T-helper 1 cell treated with Interleukin-12 subunit alpha and Interleukin-12 subunit beta and Interleukin-4 antibody, amounts not matched to agents 30 ng/mL and 1 ng/mL, for 36 hours (primary cell): ENCODE measurements at regions not wholly inside any gene's neighbourhood (a gene's known extent, or its start where the extent isn't known, plus 50 kb on each side); places are given as distances from the start of the nearest gene placed in this dataset.

Source experiments
- intact Hi-C: fragments of 100-400 bp; cut with micrococcal nuclease; formaldehyde crosslinking; loops from one replicate; pipeline ENCODE4 v1.15.1; 2024

DNA sequence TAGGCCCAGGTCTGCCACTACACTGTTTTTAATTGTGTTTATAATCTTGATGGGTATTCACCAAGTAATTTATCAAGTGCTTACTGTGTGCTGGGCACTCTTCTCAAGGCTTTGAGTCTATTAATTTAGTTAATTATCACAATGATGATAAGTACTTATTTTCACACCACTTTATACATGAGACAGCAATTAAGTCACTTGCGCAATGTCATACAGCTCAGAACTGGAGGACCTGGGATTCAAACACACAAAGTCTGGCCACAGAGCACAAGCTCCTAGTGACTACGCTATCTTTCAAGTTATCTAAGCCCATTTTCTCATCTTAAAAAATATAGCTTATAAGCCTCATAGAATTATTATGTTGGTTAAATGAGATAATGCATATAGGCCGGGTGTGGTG lies 85.0 kb downstream of the LLPH start:
- intact Hi-C loops: no loop called here

DNA sequence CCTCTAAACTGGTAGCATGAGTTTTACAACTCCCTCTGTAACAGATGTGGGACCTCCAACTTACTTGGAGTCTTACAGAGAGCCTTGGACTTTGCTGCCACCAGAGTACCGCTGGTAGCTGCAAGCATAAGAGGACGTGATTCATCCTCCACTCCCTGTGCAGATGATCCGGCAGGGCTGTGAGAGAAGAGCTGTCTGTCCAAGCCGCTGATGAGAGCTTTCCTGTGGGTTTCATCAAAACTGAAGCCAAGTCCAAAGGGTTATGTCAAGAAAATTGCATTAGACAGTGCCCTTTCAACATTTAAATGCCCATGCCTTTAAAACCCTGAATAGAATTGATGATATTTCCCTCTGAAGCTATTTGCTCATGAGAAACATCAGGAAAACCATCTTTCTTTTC lies 85.8 kb downstream of the LLPH start:
- intact Hi-C loops: no loop called here

DNA sequence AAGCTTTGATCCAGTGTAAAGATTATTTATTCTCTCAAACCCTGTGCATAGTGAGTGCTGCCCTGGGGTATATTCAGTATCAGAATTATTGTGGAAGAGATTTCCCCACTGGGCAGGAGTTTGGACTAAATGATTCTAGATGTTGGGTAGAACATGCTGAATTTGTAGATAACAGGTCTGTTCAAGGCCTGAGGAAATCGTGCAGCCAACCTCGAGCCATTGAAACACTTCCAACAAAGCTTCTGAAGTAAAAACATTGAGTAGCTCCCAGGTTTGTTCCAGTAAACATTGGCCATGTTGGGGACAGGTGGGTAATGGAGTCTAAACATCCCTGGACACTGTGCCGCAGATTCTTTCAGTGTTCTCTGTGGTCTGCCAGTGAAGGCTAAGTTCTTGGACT lies 87.5 kb downstream of the LLPH start:
- intact Hi-C loops: no loop called here

DNA sequence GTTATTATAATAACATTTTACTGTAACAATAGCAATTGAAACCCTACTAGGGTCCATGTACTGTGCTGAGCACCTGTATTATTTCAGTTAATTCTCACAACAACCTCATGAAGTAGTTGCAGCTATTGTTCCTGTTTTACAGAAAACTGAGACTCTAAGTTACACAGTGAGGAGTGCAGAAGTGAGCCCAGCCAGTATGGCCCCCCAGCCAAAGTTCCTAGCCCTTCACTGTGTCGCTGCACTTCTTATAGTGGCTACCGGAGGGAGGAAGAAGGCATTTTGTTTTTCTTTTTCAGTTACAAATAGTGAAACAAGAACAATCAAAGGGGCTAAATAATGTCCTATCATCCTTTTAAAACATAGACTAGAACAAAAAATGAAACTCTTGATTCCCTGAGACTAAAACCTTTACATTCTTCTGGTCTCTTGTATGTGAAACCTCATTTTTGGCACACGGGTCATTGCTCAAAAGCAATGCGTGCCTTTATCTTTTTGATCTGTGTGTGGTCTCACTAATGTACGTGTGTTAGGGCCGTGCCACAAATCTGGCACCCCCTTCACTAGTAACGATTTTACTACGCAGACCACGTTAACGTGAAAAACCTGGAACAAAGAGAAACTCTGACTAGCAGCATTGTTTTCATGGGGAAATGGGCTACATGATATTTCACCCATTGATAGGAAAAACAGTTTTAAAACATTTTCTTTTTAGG lies 88.7 kb downstream of the LLPH start:
- intact Hi-C loops: no loop called here

DNA sequence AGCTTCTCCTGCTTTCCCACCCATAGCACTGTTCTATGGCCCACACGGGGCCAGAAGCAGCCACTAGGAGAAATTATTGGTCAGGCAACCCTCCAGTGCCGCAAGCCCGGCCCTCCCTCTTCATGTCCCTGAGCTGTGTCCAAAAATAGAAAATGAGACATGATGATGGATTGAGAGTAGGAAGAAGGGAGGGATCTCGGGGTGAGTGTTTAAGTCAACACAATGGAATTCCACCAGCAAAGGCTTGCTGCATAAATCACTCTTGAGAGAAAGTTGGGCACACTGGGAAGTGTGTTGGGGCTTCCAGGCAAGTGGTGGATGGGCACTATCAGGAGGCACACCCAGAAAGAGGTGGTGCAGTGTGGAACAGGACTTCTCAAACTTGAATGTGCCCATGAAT lies 94.2 kb downstream of the LLPH start:
- intact Hi-C loops: no loop called here

DNA sequence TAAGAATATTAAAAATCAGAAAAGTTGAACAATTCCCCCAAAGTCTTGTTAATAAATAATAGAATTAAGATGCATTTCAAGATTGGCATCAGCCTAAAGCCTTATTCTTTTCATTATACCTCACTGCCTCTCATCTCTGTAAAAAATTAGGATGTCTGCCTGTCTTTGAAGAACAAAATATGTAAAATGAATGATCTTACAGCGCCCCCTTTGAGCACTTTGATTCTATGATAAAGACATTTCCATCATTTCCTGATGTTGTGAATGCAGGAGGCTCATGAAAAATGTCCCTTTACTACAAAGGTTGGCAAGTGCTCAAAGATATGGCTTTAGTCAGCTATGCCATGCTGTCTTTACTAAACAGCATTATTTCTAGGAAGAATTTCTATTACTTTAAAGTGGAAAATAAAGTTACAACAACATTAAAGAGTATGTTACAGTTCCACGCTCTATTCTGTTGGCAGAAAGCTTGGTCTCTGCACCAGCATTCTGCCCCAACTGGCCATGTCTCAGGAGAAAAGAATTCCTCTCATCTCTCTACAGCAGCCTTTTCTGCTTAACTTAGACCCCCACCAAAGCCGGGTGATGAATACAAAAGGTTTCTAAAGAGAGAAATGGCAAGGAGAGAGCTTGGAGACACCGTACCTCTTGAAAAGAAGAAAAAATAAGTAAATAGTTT lies 95.1 kb downstream of the LLPH start:
- intact Hi-C loops: loop anchor here (1.0 kb wide), 1 partner anchor 479 kb away; no protein-coding TSS in a partner anchor

DNA sequence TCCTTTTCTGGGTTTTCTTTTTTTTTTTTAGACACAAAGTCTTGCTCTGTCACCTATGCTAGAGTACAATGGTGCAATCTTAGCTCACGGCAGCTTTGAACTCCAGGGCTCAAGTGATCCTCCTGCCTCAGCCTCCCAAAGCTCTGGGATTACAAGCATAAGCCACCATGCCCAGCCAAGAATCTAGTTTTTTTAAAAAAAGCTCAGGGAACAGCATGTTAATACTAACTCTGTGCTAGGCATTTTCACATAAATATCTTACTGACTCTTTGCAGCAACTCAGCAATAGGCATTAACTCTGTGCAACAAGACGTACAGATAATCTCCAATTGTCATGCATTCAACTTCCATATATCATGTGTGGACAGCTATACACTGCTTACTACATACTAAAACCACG lies 97.4 kb downstream of the LLPH start:
- intact Hi-C loops: no loop called here

DNA sequence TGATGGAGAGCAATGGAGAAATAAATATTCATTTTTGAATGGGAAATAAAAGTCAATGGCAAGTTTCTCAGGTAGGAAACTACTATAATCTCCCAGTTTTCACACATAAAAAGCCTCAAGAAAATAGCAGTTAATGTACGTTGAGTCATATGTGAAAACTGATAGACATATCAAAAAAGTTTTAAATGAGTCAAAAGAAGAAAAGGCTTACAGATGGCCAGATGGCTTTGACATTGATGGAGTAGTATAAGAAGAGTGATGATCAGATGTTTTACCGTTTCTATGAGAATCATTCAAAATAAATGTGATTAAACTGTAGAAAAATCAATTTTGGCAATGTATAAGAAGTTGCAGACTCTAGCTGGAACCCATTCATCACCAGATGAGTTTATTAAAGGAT lies 97.8 kb downstream of the LLPH start:
- intact Hi-C loops: no loop called here

DNA sequence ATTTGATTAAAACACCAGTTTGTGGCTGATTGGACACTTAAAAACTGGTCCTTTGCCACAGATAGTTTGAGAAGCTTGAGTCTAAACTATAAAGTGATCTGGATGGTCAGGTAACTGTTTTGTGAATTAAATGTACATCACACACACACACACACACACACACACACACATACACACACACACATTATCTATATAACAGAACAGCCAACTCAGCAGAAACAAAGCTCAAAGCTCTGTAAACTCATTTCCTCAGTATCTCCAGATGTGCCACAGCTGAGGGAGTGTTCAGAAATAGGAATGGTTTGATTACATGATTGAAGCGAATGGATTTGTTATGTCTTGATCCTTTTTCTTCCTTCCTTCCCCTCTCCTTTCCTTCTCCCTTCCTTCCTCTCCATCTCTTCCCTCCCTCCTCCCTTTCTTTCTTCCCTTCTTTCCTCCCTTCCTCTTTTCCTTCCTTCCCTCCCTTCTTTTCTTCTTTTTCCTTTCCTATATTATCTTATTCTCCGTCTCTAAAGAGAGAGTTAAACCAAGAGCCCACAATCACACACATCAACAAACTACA lies 100.3 kb downstream of the LLPH start:
- intact Hi-C loops: no loop called here

DNA sequence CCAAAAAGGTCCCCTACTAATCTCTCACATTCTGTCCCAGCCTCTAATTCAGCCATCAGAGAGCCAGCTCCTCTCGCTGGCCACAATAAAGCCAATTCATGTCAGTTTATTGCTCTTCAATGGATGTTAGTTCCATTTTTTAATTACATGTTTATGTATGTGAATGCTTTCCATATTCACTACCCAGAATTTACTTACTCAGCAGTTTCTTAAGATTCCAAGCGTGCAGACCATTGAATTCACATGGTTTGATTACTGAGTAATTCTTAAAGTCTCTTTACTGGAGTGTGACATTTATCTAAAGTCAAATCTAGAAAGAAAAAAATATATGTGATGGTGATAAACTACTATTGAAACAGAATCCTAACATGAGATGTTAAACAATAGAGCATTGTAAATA lies 102.2 kb downstream of the LLPH start:
- intact Hi-C loops: no loop called here

DNA sequence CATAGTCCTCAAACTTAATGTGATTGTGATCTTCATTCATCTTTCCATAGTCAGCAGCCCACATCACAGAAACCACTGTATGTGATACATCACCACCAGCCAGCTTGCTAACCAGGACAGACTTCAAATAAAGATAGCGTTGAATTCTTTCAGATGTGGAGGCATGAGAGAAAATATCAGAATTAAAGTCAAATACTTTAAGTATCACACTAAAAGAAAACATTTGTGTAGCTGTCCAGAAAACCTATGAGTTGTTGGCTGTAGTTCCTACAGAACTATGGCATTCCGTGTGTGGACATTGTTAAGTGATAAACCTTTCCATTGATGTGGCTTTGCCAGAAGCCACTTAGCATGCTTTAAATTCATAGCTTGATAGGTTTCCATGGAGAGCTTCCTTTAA lies 105.1 kb downstream of the LLPH start:
- intact Hi-C loops: no loop called here

DNA sequence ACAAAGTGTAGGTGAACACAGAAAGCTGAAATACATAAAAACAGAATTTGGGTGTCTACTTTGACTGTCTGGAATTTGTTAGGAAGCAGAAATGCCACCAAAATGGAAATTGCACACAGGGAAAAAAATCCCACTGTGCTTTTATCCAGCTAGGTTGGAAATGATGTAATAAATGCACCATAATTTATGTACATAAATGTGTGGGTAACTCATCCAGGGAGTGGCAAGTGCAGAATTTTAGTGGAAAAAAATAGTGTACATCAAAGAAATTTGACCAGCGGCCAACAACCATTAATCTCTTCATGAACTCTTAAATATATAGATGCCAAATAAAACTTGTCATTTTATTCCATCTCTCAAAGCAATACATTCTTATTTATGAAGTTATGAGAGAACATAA lies 105.6 kb downstream of the LLPH start:
- intact Hi-C loops: no loop called here

DNA sequence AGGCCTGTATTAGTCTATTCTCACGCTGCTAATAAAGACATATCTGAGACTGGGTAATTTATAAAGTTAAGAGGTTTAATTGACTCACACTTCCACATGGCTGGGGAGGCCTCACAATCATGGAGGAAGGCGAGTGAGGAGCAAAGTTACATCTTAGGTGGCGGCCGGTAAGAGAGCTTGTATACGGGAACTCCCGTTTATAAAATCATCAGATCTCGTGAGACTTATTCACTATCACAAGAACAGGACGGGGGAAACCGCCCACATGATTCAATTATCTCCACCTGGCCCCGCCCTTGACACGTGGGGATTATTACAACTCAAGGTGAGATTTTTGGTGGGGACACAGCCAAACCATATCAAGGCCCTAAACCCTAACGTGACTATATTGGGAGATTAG lies 110.1 kb downstream of the LLPH start:
- intact Hi-C loops: no loop called here

DNA sequence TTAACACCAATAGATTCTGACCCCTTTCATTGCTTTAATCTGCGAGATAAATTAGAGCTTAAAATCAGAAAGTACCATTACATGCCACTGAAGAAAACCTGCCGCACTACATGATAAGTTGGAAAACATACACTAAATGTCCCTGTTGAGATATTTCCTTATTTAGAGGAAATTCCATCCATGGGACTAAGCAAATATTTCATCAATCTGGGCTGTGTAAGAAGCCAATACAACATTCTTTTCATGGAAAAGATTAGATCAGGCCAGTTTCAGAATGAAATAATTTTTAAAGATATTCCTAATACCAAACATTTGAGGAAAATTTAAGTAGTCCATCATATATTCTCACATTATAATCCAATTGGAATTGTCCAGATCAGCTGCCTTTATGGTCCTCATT lies 112.8 kb downstream of the LLPH start:
- intact Hi-C loops: no loop called here
